Neural cell (in vitro differentiated cells): ENCODE measurements at regions not wholly inside any gene's neighbourhood (a gene's known extent, or its start where the extent isn't known, plus 50 kb on each side); places are given as distances from the start of the nearest gene placed in this dataset.

Experiments
- H2AFZ ChIP-seq: fragments of 200-600, 300-800 bp; sonication (generic), shearing (Covaris generic); 2 replicates; pipeline ENCODE4 v1.6.0; 2014; ENCODE audit warnings: low read depth, mild to moderate bottlenecking, antibody characterized with exemption, low read length, moderate library complexity
- H3F3A ChIP-seq: fragments of 200-600 bp; shearing (Covaris generic); 2 replicates; pipeline ENCODE4 v1.6.1; 2016; ENCODE audit warnings: mild to moderate bottlenecking, moderate library complexity, mixed read lengths, antibody characterized with exemption, low read length; ENCODE audit not compliant: insufficient read depth, poor library complexity, severe bottlenecking
- H3K27ac ChIP-seq: fragments of 200-600, 300-800 bp; sonication (generic), shearing (Covaris generic); 2 replicates; pipeline ENCODE4 v1.5.1; 2014; ENCODE audit warnings: mild to moderate bottlenecking, low read length, moderate library complexity
- H3K27me3 ChIP-seq: fragments of 300-800, 200-600 bp; sonication (generic), shearing (Covaris generic); 2 replicates; pipeline ENCODE4 v1.6.0; 2014; ENCODE audit warnings: mild to moderate bottlenecking, low read depth, low read length, moderate library complexity; ENCODE audit not compliant: insufficient read depth
- H3K36me3 ChIP-seq: fragments of 300-800, 200-600 bp; sonication (generic), shearing (Covaris generic); 2 replicates; pipeline ENCODE4 v1.5.1; 2014; ENCODE audit warnings: mild to moderate bottlenecking, antibody characterized with exemption, low read length, moderate library complexity; ENCODE audit not compliant: insufficient read depth
- H3K4me2 ChIP-seq: fragments of 300-800, 200-600 bp; sonication (generic), shearing (Covaris generic); 2 replicates; pipeline ENCODE4 v1.6.0; 2014; ENCODE audit warnings: mild to moderate bottlenecking, low read length
- H3K4me3 ChIP-seq: fragments of 300-800, 200-600 bp; sonication (generic), shearing (Covaris generic); 2 replicates; pipeline ENCODE4 v1.5.1; 2014; ENCODE audit warnings: mild to moderate bottlenecking, low read length, moderate library complexity
- H3K79me2 ChIP-seq: fragments of 200-600 bp; shearing (Covaris generic); replicated peaks from 2 replicates; pipeline ENCODE4 v1.6.0; 2014; ENCODE audit warnings: mild to moderate bottlenecking, low read length, moderate library complexity; ENCODE audit not compliant: insufficient read depth
- H3K9ac ChIP-seq: fragments of 300-800, 200-600 bp; sonication (generic), shearing (Covaris generic); 2 replicates; pipeline ENCODE4 v1.6.1; 2016; ENCODE audit warnings: mild to moderate bottlenecking, low read length, mixed read lengths
- H3K9me2 ChIP-seq: fragments of 200-600 bp; shearing (Covaris generic); 2 replicates; pipeline ENCODE4 v1.6.1; 2016; ENCODE audit warnings: mild to moderate bottlenecking, low read length, mixed read lengths; ENCODE audit not compliant: insufficient read depth
- H3K9me3 ChIP-seq: fragments of 200-600, 300-800 bp; sonication (generic), shearing (Covaris generic); 2 replicates; pipeline ENCODE4 v1.6.1; 2016; ENCODE audit warnings: mild to moderate bottlenecking, mixed run types, low read length, moderate library complexity, mixed read lengths
- H4K20me1 ChIP-seq: fragments of 200-600 bp; shearing (Covaris generic); 2 replicates; pipeline ENCODE4 v1.6.1; 2016; ENCODE audit warnings: mild to moderate bottlenecking, mixed run types; ENCODE audit not compliant: insufficient read depth
- CTCF ChIP-seq: fragments of 450-650 bp; IDR thresholded peaks from 2 replicates; pipeline ENCODE4 v1.5.1; 2014; ENCODE audit warnings: antibody characterized with exemption, mild to moderate bottlenecking, moderate library complexity; ENCODE audit not compliant: poor library complexity, severe bottlenecking
- EP300 ChIP-seq: fragments of 450-650 bp; conservative IDR thresholded peaks from 2 replicates; pipeline ENCODE4 v1.6.1; 2014; ENCODE audit warnings: antibody characterized with exemption, mild to moderate bottlenecking, moderate library complexity; ENCODE audit not compliant: poor library complexity, severe bottlenecking
- EZH2 ChIP-seq: fragments of 200-600, 300-800 bp; shearing (Covaris generic), sonication (generic); IDR thresholded peaks from 2 replicates; pipeline ENCODE4 v1.6.1; 2014; ENCODE audit warnings: antibody characterized with exemption, low read length, borderline replicate concordance, mild to moderate bottlenecking; ENCODE audit not compliant: insufficient read depth, poor library complexity, severe bottlenecking
- MXI1 ChIP-seq: fragments of 450-650 bp; conservative IDR thresholded peaks from 2 replicates; pipeline ENCODE4 v1.6.1; 2014; ENCODE audit warnings: antibody characterized with exemption, mild to moderate bottlenecking; ENCODE audit not compliant: poor library complexity, severe bottlenecking
- POLR2AphosphoS5 ChIP-seq: IDR thresholded peaks from 2 replicates; pipeline ENCODE4 v1.6.1; 2012
- RAD21 ChIP-seq: fragments of 450-650 bp; conservative IDR thresholded peaks from 2 replicates; pipeline ENCODE4 v1.6.1; 2014; ENCODE audit warnings: antibody characterized with exemption, mild to moderate bottlenecking, moderate library complexity
- REST ChIP-seq: IDR thresholded peaks from 2 replicates; pipeline ENCODE4 v1.6.1; 2012; ENCODE audit warnings: borderline replicate concordance
- SMC3 ChIP-seq: fragments of 450-650 bp; conservative IDR thresholded peaks from 2 replicates; pipeline ENCODE4 v1.6.1; 2014; ENCODE audit warnings: antibody characterized with exemption, mild to moderate bottlenecking, moderate library complexity; ENCODE audit not compliant: poor library complexity
- TAF1 ChIP-seq: IDR thresholded peaks from 2 replicates; pipeline ENCODE4 v1.6.1; 2012; ENCODE audit warnings: low read depth

- H4K20me1 ChIP-seq: no peaks in the 10 kb centered on the region
- H3K4me2 ChIP-seq: no peak overlapping the region
- H3K9me2 ChIP-seq: no peaks in the 10 kb centered on the region
- no peaks in the 10 kb centered on the region for H3F3A ChIP-seq
- no peak overlapping the region for H3K4me3 ChIP-seq
- TF ChIP-seq EP300 (no peak), EZH2 (no peak), REST (no peak)
- no peaks in the 10 kb centered on the region for H3K9me3 ChIP-seq
- no peaks in the 10 kb centered on the region for H3K79me2 ChIP-seq
- no peak overlapping the region for H3K9ac ChIP-seq
- H3K36me3 ChIP-seq: no peaks in the 10 kb centered on the region
- no peak overlapping the region for H2AFZ ChIP-seq
- no peaks in the 10 kb centered on the region for H3K27me3 ChIP-seq
- no peak overlapping the region for H3K27ac ChIP-seq
These were observed 191.8 kb downstream of the URI1 start for GRCh38 chr19:30133803-30134202.

- Histone ChIP-seq H3K9me2 (no peaks in the 10 kb centered on the region), H2AFZ (no peak overlapping the region), H3K4me3 (no peak overlapping the region)
These were observed 193.2 kb downstream of the URI1 start for GRCh38 chr19:30135093-30135757.

More at GRCh38 chr19:30135093-30135757, 193.2 kb downstream of the URI1 start:
- Histone ChIP-seq H4K20me1 (no peaks in the 10 kb centered on the region), H3K79me2 (no peaks in the 10 kb centered on the region), H3F3A (no peaks in the 10 kb centered on the region), H3K27me3 (no peaks in the 10 kb centered on the region), H3K36me3 (no peaks in the 10 kb centered on the region), H3K9ac (no peak overlapping the region), H3K4me2 (no peak overlapping the region), H3K27ac (no peak overlapping the region), H3K9me3 (no peaks in the 10 kb centered on the region)
- TF ChIP-seq EZH2: no peak
- TF ChIP-seq SMC3: no peak
- TF ChIP-seq POLR2AphosphoS5: no peak
- no peak for TF ChIP-seq CTCF
- TF ChIP-seq MXI1: no peak
- TF ChIP-seq REST: no peak
- no peak for TF ChIP-seq EP300
- no peak for TF ChIP-seq TAF1
- TF ChIP-seq RAD21: no peak
